ENCODE measurements at regions not wholly inside any gene's neighbourhood (a gene's known extent, or its start where the extent isn't known, plus 50 kb on each side); places are given as distances from the start of the nearest gene placed in this dataset.
"Not testable (repeated sequence)": the region's sequence is repeated elsewhere in the genome, so short reads cannot be mapped to it uniquely, and the experiment has no call there.

DNA sequence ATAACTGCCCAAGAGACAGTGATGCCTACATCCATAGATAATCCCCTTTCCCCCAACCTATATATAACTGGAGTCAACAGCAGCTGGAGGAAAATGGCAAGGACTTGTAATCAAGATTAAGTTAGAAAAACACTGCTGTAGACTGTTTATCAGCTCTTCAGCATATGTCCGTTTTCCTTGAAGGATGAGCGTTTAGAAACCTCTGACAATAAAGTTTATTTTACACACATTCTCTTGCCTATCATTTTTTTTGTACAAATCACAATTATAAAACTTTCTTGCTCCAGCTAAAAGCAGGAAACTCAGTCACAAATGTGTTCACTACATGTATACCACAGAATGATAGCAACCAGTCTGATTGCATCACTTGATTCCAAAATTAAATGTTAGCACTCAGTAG is 50.8 kb downstream of the PPIAL4G start:
- CTCF ChIA-PET; intact Hi-C loops (cut with DNase I, micrococcal nuclease); ATAC-seq; H3K4me3 Mint-ChIP-seq; H3K9me3 Mint-ChIP-seq (ENCODE audit: low read depth); H3K27me3 Mint-ChIP-seq; H3K27ac Mint-ChIP-seq; DNase-seq: not testable (repeated sequence)
- Mint-ChIP-seq H3K4me1 (peaks cover 62% of the 10 kb centered on the region), H3K36me3 (ENCODE audit: low read depth) (peaks cover 61% of the 10 kb centered on the region)
- POLR2A ChIA-PET = interaction anchor here (0.6 kb wide), 1 partner anchor 101 kb away, joined by 3 read pairs; no protein-coding TSS in a partner anchor

DNA sequence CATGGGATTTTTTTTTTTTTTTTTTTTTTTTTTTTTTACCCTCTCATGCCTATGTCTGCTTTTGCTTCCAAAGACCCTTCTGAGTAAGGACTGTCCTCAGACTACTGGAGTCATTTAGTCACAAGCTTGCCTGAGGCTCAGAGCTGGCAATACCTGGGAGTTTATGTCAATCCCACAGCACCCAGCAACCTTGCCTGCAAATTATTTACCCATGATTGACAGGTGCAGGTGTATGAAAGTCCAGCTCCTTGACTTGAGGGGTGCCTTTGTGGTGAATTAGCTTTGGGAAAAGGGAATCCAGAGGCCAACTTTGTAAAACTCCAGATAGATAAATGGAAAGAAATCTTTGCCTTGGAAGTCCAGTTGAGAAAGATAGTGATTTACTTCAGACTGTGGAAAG is 53.2 kb downstream of the PPIAL4G start:
- peaks cover 59% of the 10 kb centered on the region for H3K4me1 Mint-ChIP-seq
- intact Hi-C loops (cut with DNase I, micrococcal nuclease) = loop anchor here in 1 of 2 experiments (2.0 kb wide), 1 partner anchor 51 kb away; no protein-coding TSS in a partner anchor
- POLR2A ChIA-PET; H3K27ac Mint-ChIP-seq; H3K9me3 Mint-ChIP-seq (ENCODE audit: low read depth); ATAC-seq; DNase-seq; H3K27me3 Mint-ChIP-seq; H3K4me3 Mint-ChIP-seq: not testable (repeated sequence)
- CTCF ChIA-PET = interaction anchor here (0.6 kb wide), 1 partner anchor 72 kb away, joined by 3 read pairs; no protein-coding TSS in a partner anchor
- H3K36me3 Mint-ChIP-seq (ENCODE audit: low read depth) = peaks cover 65% of the 10 kb centered on the region

DNA sequence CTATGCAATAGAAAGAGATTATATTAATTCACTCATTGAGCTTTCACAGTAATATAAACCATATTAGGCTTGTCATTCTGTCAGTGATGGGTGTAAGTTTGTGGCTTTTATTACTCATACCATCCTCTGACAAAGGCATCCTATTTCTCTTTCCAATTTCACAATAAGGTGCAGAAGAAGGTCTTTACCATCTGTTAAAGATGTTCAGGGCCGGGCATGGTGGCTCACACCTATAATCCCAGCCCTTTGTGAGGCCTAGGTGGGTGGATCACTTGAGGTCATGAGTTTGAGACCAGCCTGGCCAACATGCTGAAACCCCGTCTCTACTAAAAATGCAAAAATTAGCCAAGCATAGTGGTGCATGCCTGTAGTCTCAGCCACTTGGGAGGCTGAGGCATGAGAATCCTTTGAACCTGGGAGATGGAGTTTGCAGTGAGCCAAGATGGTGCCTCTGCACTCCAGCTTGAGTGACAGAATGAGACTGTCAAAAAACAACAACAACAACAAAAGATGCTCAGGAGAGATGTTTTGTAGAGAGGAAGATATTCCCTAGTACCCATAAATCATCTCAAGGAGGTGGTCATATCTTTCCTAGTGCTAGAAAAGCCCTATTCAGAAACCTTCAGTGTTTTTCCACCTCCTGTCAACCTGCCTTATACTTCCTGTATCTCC is 56.0 kb downstream of the PPIAL4G start:
- H3K9me3 Mint-ChIP-seq (ENCODE audit: low read depth); H3K4me3 Mint-ChIP-seq; H3K27me3 Mint-ChIP-seq; CTCF ChIA-PET; POLR2A ChIA-PET; intact Hi-C loops (cut with DNase I, micrococcal nuclease): not testable (repeated sequence)
- DNase-seq = peak; percentile 64
- H3K4me1 Mint-ChIP-seq = peaks cover 68% of the 10 kb centered on the region
- H3K36me3 Mint-ChIP-seq (ENCODE audit: low read depth) = peaks cover 48% of the 10 kb centered on the region
- peak; percentile 93 for ATAC-seq
- peak overlapping the region; percentile 48 for H3K27ac Mint-ChIP-seq

DNA sequence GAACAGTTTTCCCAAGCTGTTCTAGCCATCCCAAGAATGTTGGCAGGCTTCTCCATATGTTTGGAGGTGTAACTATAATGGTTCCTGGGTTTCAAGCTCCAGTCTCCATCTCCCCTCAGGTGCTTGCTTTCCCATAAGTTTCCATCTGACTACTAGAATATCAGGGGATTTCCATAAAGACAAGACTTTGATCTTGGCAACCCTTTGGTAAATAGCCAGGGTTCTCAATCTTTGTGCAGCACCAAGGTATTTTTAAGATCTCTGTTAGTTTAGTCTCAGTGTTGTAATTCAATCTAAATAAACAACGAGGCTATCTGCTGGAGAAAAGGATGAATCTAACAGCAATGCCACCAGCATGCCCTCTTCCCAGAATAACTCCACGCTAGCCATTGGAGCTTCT is 56.7 kb downstream of the PPIAL4G start:
- H3K27me3 Mint-ChIP-seq; POLR2A ChIA-PET; H3K9me3 Mint-ChIP-seq (ENCODE audit: low read depth); DNase-seq; CTCF ChIA-PET; intact Hi-C loops (cut with DNase I, micrococcal nuclease); ATAC-seq; H3K4me3 Mint-ChIP-seq: not testable (repeated sequence)
- Mint-ChIP-seq H3K36me3 (ENCODE audit: low read depth) (peaks cover 42% of the 10 kb centered on the region), H3K4me1 (peaks cover 61% of the 10 kb centered on the region), H3K27ac (peak overlapping the region; percentile 48)

GRCh38 chr1:148424143-148425003 is 58.7 kb downstream of the PPIAL4G start:
- H3K4me3 Mint-ChIP-seq; H3K27ac Mint-ChIP-seq; H3K9me3 Mint-ChIP-seq (ENCODE audit: low read depth); H3K27me3 Mint-ChIP-seq; CTCF ChIA-PET; ATAC-seq; DNase-seq; intact Hi-C loops (cut with DNase I, micrococcal nuclease): not testable (repeated sequence)
- Mint-ChIP-seq H3K4me1 (peaks cover 44% of the 10 kb centered on the region), H3K36me3 (ENCODE audit: low read depth) (peaks cover 27% of the 10 kb centered on the region)
- POLR2A ChIA-PET = interaction anchor here (0.9 kb wide), 1 partner anchor 22 kb away, joined by 7 read pairs; no protein-coding TSS in a partner anchor

- CTCF ChIA-PET, H3K27ac Mint-ChIP-seq: not testable (repeated sequence)
These were observed 60.2 kb downstream of the PPIAL4G start for GRCh38 chr1:148422921-148423320.

GRCh38 chr1:148417241-148417640 is 65.9 kb downstream of the PPIAL4G start:
- CTCF ChIA-PET; H3K4me3 Mint-ChIP-seq; H3K27me3 Mint-ChIP-seq; POLR2A ChIA-PET; H3K9me3 Mint-ChIP-seq (ENCODE audit: low read depth); H3K36me3 Mint-ChIP-seq (ENCODE audit: low read depth); H3K4me1 Mint-ChIP-seq; ATAC-seq; intact Hi-C loops (cut with DNase I, micrococcal nuclease); DNase-seq; H3K27ac Mint-ChIP-seq: not testable (repeated sequence)

More at GRCh38 chr1:148422921-148423320, 60.2 kb downstream of the PPIAL4G start:
- POLR2A ChIA-PET; H3K27me3 Mint-ChIP-seq; intact Hi-C loops (cut with DNase I, micrococcal nuclease); H3K4me3 Mint-ChIP-seq; H3K9me3 Mint-ChIP-seq (ENCODE audit: low read depth); ATAC-seq; DNase-seq: not testable (repeated sequence)
- peaks cover 14% of the 10 kb centered on the region for H3K36me3 Mint-ChIP-seq (ENCODE audit: low read depth)
- peaks cover 40% of the 10 kb centered on the region for H3K4me1 Mint-ChIP-seq

GRCh38 chr1:148413385-148413784 is 69.7 kb downstream of the PPIAL4G start:
- H3K4me3 Mint-ChIP-seq; intact Hi-C loops (cut with DNase I, micrococcal nuclease); H3K27me3 Mint-ChIP-seq; H3K36me3 Mint-ChIP-seq (ENCODE audit: low read depth); H3K4me1 Mint-ChIP-seq; ATAC-seq; POLR2A ChIA-PET; H3K27ac Mint-ChIP-seq; CTCF ChIA-PET; DNase-seq; H3K9me3 Mint-ChIP-seq (ENCODE audit: low read depth): not testable (repeated sequence)

GRCh38 chr1:148404786-148405568 is 78.1 kb downstream of the PPIAL4G start:
- Mint-ChIP-seq H3K4me1 (peaks cover 14% of the 10 kb centered on the region), H3K27ac (peak overlapping the region; percentile 19)
- H3K4me3 Mint-ChIP-seq; DNase-seq; CTCF ChIA-PET; POLR2A ChIA-PET; H3K27me3 Mint-ChIP-seq; H3K9me3 Mint-ChIP-seq (ENCODE audit: low read depth); ATAC-seq; H3K36me3 Mint-ChIP-seq (ENCODE audit: low read depth): not testable (repeated sequence)
- intact Hi-C loops (cut with DNase I, micrococcal nuclease) = loop anchor here (5.0 kb wide), 2 partner anchors 43 to 73 kb away; no protein-coding TSS in a partner anchor

DNA sequence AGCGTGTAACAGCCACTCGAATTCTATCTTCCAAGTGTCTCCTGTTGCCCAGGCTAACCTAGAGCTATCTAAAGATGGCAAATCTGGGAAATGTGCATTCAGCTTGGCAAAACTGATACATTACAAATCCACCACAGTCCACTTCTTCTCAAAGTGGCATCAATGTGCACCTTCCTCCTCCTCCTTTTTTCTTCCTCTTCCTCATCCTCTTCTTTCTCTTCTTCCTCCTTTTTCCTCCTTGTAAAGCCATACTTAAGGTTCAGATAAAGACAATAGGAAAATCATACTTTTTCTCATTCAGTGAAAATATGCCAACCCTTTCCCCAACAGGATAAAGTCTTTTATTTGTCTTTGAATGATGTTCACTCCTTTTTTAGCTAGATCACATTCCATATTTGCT is 79.2 kb downstream of the PPIAL4G start:
- CTCF ChIA-PET; POLR2A ChIA-PET; H3K36me3 Mint-ChIP-seq (ENCODE audit: low read depth); H3K9me3 Mint-ChIP-seq (ENCODE audit: low read depth); ATAC-seq; H3K27me3 Mint-ChIP-seq; H3K4me3 Mint-ChIP-seq; DNase-seq: not testable (repeated sequence)
- peaks cover 14% of the 10 kb centered on the region for H3K4me1 Mint-ChIP-seq
- intact Hi-C loops (cut with DNase I, micrococcal nuclease) = loop anchor here (2.0 to 5.0 kb wide), 6 partner anchors 15 to 141 kb away; no protein-coding TSS in a partner anchor
- peak overlapping the region; percentile 67 for H3K27ac Mint-ChIP-seq

DNA sequence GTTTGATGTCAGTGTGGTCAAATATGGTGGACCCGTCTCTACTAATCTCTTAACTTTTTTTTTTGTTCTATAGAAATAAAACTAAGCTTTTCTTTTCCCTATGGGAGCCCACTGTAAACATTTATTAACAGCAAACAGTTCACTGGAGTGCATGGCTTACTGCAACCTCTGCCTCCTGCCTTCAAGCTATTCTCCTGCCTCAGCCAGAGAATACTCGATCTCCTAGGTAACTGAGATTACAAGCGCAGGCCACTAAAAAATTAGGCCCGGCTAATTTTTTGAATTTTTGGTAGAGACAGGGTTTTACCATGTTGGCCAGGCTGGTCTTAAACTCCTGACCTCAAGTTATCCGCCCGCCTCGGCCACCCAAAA is 80.0 kb downstream of the PPIAL4G start:
- Mint-ChIP-seq H3K4me3 (peak overlapping the region; percentile 76), H3K4me1 (peaks cover 21% of the 10 kb centered on the region), H3K27ac (peak overlapping the region; percentile 99)
- intact Hi-C loops (cut with DNase I, micrococcal nuclease) = loop anchor here (2.0 to 5.0 kb wide), 6 partner anchors 14 to 140 kb away; no protein-coding TSS in a partner anchor
- ATAC-seq; H3K9me3 Mint-ChIP-seq (ENCODE audit: low read depth); H3K36me3 Mint-ChIP-seq (ENCODE audit: low read depth); H3K27me3 Mint-ChIP-seq; DNase-seq; CTCF ChIA-PET: not testable (repeated sequence)
- POLR2A ChIA-PET = interaction anchor here (0.6 to 2.0 kb wide), 13 partner anchors 15 to 1319 kb away, joined by 3 to 60 read pairs (median 10); no protein-coding TSS in a partner anchor
